HG03039 (cell line): ENCODE measurements at regions not wholly inside any gene's neighbourhood (a gene's known extent, or its start where the extent isn't known, plus 50 kb on each side); places are given as distances from the start of the nearest gene placed in this dataset.

Source experiments
- ATAC-seq: cut with Tn5 transposase; IDR thresholded peaks from one replicate; pipeline ENCODE4 v1.9.1; 2021; ENCODE audit warnings: mild to moderate bottlenecking, moderate library complexity; ENCODE audit not compliant: unreplicated experiment

DNA sequence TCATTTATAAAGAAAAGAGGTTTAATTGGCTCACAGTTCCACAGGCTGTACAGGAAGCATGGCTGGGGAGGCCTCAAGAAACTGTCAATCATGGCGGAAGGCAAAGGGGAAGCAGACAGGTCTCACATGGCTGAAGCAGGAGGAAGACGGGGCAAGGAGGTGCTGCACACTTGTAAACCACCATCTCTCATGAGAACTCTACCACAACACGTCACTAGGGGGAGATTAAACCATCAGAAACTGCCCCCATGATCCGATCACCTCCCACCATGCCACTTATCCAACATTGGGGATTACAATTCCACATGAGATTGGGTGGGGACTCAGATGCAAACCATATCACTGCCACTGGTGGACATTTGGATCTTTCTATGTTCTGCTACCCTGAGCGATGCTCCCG, 351.4 kb downstream of the NPHP4 start:
- no peak for ATAC-seq

DNA sequence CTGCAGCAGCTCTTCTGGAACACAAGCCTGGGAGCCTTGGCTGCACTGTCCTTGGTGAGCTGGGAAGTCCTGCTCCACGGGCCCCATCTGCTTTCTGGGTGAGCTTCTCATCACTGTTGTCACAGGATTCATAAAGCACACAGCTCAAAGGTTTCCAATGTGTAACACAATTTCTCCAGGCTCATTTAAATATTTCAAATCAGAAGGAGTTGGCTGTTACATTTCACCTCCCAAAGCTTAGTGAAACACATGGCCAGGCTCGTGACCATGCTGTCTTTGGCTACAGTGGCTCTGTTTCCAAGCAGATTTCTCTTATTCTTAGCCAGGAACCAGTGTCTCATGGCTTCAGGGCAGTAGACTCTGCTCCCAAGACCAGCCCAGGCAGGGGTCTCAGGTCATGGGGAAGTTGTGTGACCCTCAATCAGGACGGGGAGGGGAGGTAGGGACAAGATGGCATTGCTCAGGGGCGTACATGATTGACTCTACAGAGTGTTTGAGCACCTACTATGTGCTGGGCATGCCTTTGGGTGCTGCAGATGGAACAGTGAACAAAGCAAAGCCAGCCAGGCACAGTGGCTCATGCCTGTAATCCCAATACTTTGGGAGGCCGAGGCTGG, 353.0 kb downstream of the NPHP4 start:
- ATAC-seq: no peak

DNA sequence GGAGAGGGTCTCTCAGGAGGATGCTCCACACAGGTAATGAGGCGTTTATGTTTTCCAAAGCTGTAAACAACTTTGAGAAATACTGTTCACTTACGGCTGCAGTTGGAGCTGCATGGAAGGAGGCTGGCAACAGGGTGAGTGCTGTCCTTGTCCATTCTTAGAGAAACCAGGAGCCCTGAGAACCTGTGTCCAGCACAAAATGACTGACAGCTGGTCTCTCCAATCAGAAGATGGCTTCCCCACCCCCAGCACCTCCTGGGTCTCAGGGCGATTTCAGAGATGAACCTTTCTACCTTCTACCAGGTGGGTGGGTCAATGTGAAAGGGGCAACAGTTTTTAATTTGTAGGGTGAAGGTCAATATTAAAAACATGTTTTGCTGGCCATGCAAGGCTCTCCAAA, 353.6 kb downstream of the NPHP4 start:
- ATAC-seq: no peak

DNA sequence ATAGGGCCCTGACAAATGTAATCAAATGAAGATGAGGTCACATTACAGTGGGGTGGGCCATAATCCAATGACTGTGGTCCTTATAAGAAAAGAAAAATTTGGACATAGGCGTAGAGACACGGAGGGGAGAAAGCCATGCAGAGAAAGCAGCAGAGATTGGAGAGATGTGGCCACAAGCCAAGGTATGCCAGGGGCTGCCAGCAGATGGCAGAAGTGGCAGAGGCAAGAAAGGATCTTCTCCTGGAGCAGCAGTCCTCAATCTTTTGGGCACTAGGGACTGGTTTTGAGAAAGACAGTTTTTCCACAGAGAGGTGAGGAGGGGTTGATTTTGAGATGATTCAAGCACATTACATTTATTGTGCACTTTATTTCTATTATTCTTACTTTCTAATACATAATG, 355.1 kb downstream of the NPHP4 start:
- no peak for ATAC-seq

DNA sequence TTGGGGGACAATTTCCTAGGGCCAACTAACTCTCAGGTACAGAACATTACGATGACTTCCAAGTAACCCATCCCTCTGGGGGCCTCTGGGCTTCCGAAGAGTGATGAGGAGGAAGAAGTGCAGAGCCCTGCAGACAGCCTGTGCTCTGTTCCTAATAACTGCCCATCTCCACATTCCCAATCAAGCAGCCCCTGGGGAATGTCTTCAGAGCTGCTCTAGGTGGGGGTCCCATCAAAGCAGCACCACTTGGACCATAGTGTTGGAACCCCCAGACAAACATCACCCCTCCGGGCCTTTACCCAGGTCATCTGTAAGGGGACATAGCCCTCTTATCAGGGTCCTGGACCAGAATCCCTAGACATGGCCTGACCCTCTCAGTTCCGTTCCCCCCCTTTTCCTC, 357.3 kb downstream of the NPHP4 start:
- no peak for ATAC-seq

DNA sequence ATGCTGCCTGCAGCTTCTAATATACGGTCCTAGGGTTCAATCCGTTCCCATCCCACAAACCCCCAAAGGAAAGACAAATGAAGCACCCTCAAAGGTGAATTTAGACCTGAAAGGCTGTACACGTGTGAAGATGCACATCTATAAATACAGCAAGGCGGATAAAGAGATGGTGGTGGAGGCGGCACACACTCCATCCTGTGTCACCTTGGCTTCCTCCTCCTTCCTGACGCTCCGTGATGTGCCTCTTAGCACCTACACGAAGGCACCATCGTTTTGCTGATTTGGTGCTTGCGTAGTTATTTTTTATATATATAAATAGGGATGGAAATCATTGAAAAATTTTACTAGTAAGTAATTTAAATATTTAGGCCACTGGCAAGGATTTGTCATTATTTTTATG, 359.4 kb downstream of the NPHP4 start:
- ATAC-seq: no peak

DNA sequence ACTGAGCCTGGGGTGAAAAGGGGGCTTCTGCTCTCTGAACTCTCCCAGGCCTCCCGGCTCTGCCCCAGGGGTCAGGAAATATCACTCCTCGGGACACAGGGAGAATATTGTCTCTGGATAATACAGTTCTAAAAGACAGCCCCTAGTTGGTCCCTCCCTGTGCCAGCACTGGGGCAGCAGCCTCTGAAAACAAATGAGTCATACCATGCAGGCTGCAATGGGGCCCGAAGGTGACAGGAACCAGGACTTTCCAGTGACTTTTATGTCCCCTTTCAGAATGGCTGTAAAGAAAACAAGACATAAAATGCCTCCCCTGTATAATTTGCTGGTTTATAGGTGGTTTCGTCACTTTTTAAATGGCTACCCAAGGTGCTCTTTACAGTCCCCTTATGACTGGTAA, 360.0 kb downstream of the NPHP4 start:
- no peak for ATAC-seq

DNA sequence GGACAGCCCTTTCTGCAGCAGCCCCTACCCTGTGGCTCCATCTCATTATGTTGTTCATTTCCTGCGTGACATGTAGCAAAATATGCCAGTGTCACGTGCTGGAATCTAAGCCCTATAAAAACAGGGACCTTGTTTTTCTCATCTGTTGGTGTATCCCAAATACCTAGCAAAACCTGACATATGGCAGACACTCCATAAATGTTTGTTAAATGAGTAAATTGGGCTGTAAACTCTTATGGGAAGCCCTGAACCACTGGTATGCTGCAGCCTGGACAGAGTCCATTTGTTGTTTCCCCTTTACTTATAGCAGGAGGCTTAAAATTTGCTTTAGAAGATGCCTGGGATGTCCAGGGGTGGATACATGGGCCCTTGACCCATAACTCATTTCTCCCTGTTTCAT, 363.8 kb downstream of the NPHP4 start:
- ATAC-seq: no peak

DNA sequence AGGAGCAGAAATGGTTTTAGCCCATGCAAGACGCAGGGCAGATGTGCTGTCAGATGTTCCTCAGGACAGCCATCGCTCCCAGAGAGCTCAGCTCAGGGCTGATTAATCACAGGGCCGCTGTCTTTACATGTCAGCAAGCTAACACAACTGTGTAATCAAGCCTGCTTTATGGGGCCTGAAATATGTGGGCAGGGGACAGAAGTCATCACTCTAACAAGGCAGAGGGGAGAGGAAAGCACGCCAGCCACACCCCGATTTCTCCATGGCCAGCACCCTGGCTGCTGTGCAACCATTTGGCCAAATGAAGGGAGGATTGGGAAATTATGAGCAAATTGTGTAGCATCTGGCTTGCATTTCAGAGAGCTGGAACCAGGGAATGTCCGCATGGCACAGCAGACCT, 368.8 kb downstream of the NPHP4 start:
- no peak for ATAC-seq

DNA sequence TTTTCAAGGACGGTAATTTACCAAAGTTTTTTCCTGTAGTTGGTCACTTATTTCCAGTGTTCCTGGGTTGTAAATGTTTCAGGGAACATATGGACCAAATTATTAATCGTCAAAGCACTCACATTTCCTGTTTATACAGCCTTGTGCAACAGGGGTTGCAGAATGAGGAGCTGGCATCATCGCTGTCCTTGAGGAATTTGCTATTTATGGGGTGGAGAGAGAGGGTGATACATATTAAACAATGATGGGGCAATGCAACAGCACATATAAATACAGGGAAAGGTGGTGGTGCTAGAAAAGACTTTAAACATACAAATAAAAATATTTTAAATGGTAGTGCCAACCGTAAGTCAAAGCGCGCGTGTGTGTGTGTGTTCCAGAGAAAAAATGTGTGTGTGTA, 369.8 kb downstream of the NPHP4 start:
- no peak for ATAC-seq

DNA sequence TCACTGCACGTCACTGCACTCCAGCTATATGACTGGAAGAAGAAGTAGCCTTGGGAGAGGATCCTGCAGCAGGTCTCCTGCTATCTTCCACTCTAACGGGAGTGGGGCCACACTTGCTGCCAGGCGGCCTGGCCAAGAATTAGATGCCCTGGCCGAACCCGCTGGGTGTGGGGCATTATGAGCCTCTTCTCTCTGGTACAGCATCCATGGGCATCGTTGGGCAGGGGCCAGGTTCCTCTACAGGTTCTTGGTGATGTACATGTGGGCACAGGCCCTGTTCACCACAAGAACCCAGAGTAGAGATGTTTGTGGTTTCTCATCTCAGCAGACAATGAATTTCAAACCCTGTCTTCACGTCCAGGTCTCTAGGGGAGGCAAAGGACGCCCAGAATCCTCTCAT, 370.5 kb downstream of the NPHP4 start:
- ATAC-seq: no peak

DNA sequence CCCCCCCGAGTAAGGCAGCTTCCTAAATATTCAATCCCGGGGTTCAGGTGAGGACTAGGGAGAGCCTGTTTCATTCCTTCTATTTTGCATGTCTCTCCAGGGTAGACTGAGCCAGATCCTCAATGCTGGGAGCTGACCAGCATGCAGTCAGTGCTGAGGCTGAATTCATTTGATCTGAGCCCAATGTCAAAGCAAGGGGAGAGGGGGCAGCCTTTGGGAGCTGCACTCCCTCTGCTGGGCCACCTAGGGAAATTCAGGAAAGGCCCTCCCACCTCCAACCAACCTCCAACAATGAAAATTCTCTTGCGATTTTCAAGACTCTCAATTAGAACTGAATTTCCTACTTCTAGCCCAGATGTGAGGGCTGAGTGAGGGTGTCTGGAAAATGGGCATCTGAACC, 371.2 kb downstream of the NPHP4 start:
- no peak for ATAC-seq

DNA sequence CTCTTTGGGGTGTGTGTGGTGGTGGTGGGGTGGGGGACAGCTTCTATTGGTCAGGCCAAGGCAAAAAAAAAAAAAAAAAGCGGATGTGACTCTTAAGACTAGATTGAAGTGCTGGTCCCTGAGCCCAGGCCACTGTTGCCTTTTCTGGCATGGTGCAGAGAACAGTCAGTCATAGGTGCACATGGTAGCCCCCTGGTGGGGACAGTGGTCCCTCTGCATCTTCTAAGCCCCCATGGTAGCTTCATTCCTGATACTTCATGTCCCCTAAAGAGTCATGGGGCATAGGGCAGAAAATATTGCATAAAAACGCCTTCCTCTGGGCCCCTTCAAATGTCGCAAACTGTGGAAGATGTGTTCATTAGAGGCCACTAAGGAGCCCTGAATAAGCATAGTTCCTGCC, 371.8 kb downstream of the NPHP4 start:
- no peak for ATAC-seq

DNA sequence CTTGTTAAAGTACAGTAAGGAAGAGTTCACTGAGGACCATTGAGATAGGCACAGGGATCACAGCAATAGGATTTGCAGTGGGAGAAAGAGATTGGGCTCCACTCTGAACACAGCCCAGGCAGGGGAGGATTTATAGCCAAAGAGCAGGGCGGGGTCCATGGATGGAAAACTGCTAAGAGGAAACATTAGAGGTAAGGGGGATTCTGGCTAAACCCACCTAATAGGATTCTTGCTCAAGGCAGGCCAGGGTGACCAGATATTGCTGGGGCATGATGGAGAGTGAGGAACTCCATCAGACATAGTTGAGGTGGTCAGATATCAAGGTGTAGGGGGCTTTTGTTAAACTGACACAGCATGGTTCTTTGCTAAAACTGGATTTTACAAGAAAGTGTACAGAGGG, 372.8 kb downstream of the NPHP4 start:
- no peak for ATAC-seq

DNA sequence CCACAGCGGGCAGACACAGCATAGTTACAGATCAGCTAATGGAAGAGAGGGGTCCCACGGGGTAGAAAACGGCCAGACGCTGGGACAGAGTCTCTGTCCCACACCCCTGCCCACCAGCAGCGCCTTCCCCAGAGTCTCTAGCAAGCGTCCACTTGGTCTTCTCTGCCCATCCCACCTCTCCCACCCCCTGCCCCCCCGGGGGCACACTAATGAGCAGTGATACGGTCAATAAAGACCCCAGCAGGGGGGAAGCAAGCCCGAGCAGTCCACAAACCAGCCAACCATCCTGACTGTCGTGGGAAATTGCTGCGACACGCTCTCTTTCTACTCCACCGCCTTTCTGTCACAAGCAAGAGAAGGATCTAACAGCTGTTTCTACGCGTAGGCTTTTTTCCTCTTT, 374.7 kb downstream of the NPHP4 start:
- no peak for ATAC-seq

DNA sequence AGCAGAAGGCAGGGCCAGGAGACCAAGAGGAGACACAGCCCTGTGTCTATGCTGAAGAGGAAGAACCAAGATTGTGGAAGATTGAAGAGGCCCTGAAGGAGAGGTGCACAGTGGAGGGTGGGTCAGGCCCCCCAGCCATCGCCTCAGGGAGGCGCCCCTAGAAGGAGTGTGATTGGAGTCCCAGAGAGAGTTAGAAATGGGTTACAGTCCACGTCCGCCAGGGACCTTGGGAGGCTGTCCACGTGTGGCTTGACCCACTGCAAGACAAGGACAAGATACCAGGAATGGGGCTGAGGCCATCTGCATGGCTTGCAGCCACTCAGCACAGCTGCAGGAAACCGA, 375.1 kb downstream of the NPHP4 start:
- ATAC-seq: no peak

DNA sequence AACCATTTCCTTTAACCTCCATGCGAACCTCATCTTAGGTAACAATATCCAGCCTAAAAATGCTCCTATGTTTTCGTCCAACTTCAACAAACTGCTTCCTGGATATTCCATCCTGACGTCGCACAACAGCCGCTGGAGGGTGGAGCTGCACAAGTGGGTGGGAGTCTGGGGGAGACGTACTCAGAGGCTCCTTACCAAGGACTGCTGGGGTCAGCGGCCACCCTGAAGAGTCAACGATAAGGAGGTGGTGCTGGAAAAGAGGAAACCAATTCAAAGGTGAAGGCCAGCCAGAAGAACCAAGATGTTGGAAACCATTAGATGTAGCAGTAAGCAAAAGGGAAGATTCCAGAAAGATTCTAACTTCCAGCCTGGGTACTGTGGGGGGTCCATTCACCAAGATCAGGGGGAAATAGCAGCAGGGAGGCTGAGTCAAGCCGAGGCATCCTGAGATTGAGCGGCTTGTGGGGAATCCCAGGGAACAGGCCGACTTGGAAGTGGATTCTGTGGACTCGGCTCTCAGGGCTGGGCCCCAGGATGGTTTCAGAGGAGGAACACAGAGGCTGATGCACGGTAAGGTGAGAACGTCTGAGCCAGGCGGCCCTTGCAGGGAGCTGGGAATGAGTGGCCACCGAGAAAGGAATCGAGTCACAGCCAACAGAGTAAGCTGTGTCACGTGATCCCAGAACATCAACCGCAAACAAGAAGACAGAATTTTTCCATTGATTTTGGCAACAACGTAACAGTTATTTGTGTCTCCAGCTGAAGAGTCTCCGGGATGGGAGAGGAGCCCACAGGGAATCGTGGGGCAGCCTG, 375.7 kb downstream of the NPHP4 start:
- no peak for ATAC-seq

DNA sequence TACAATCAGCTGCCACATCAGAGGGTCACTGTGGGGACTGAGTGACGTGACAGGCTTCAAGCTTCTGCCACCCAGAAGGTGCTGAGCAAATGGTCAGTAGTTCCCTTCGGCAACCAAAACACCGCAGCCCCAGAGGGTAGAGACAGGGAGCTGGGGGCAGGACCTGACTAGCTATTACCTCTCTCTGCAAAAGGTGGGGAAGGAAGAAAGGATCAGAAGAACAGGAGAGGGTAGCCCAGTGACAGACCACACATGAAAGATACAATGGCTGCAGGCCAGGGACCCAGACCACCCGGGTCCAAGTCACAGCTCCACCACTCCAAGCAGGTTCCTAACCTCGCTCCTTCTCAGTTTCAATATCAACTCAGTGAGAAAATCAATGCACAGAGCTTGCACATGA, 377.1 kb downstream of the NPHP4 start:
- ATAC-seq: no peak

DNA sequence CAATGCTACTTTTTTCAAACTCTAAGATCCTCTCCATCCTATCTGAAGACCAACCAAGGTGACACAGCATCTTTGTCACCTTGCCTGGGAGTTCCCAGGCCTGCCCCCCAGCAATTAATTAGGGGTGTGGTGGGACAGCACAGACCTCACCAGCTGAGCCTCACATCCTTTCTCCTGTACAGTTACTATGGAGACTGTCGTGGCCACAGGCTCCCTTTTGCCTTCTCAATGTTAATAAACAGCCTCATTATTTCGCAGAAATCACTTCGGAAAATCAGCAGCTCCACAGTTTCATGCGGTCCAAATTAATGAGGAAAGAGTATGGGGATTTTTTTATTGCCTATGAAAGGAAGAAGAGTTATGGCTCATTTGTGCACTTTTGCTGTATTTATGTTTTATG, 378.3 kb downstream of the NPHP4 start:
- no peak for ATAC-seq

DNA sequence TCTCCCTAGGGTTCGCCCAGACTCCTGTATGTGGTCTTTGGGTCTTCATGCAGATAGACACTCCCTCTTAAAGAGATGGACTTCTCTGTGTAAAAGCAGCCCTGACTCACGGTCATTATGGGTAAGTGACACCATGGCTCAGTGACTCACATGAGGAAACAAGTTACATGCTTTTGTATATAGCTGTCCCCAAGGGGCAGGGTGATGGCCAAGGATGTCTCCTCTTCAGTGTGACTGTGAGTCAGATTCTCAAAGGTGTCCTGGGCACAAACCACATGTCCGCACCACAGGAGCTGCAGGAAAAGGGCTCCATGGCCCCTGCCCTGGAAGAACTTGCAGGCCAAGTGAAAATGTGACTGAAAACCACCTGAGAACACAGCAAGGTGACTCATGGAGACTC, 380.4 kb downstream of the NPHP4 start:
- no peak for ATAC-seq

DNA sequence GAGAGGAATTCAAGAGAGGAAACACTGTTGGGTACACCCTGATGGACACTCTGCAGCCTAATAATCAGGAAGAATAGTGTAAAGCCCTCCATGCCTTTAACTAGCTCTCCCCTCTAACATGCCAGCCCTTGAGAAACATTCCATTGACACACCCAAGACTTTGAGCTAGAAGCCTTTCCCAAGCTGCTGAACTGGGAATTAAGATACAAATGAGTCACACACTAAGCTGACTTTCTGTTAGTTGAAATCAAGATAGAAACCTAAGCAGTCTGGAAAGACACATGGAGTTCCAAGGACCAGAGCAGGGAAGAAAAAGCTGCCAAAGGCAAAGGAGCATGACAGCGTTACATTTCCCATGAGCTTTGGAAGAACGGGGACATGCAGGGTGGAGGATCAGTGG, 380.8 kb downstream of the NPHP4 start:
- ATAC-seq: no peak

DNA sequence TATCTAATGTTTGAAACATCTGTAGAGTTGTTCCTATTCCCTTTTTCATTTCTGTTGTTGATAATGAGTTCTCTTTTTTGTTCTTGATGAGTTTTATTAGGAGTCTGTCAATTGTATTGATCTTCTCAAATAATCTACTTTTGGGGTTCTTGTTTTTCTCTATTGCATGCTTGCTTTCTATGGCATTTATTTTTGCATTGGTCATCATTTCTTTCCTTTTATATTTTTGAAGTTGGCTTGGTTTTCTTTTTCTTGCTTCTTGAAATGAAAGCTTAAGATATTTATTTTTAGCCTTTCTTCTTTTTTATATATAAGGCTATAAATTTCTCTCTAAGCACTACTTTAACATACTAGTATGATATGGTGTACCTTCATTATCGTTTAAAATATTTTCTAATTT, 381.8 kb downstream of the NPHP4 start:
- no peak for ATAC-seq
